ENCODE measurements at regions not wholly inside any gene's neighbourhood (a gene's known extent, or its start where the extent isn't known, plus 50 kb on each side); places are given as distances from the start of the nearest gene placed in this dataset.

GRCh38 chr12:88955531-88955930 is 375.3 kb upstream of the KITLG start:
- DNase-seq (ENCODE audit: extremely low spot score) = no peak
- ChIA-PET CTCF (no interaction called here), POLR2A (no interaction called here)
- no peak for TF ChIP-seq CTCF (IDR thresholded peaks at IDR 0.05; ENCODE audit: control extremely low read depth, extremely low read depth, low read depth, missing control alignments)

- ChIA-PET POLR2A (no interaction called here), CTCF (interaction anchor here (1.2 kb wide), 1 partner anchor 8 kb away, joined by 3 read pairs; no protein-coding TSS in a partner anchor)
- no peak for TF ChIP-seq CTCF (IDR thresholded peaks at IDR 0.05; ENCODE audit: control extremely low read depth, extremely low read depth, low read depth, missing control alignments)
- DNase-seq (ENCODE audit: extremely low spot score) = no peak
Observed at GRCh38 chr12:88953029-88953586, 372.8 kb upstream of the KITLG start.

GRCh38 chr12:88952562-88952942 is 372.3 kb upstream of the KITLG start:
- ChIA-PET CTCF (no interaction called here), POLR2A (no interaction called here)
- DNase-seq (ENCODE audit: extremely low spot score) = no peak
- TF ChIP-seq CTCF (IDR thresholded peaks at IDR 0.05; ENCODE audit: control extremely low read depth, extremely low read depth, low read depth, missing control alignments) = no peak

- ChIA-PET CTCF (interaction anchor here (1.0 to 1.1 kb wide), 2 partner anchors 22 to 61 kb away, joined by 4 read pairs; no protein-coding TSS in a partner anchor), POLR2A (no interaction called here)
- no peak for TF ChIP-seq CTCF (IDR thresholded peaks at IDR 0.05; ENCODE audit: control extremely low read depth, extremely low read depth, low read depth, missing control alignments)
- no peak for DNase-seq (ENCODE audit: extremely low spot score)
Observed at GRCh38 chr12:88951860-88952561, 371.7 kb upstream of the KITLG start.

- no peak for DNase-seq (ENCODE audit: extremely low spot score)
- ChIA-PET POLR2A (no interaction called here), CTCF (interaction anchor here (1.0 to 1.1 kb wide), 2 partner anchors 21 to 60 kb away, joined by 4 read pairs; no protein-coding TSS in a partner anchor)
- no peak for TF ChIP-seq CTCF (IDR thresholded peaks at IDR 0.05; ENCODE audit: control extremely low read depth, extremely low read depth, low read depth, missing control alignments)
Observed at GRCh38 chr12:88951177-88951576, 370.9 kb upstream of the KITLG start.

GRCh38 chr12:88947486-88948043 is 367.3 kb upstream of the KITLG start:
- ChIA-PET POLR2A (no interaction called here), CTCF (interaction anchor here (2.2 kb wide), 1 partner anchor 13 kb away, joined by 11 read pairs; no protein-coding TSS in a partner anchor)
- TF ChIP-seq CTCF (IDR thresholded peaks at IDR 0.05; ENCODE audit: control extremely low read depth, extremely low read depth, low read depth, missing control alignments) = no peak
- DNase-seq (ENCODE audit: extremely low spot score) = no peak
